Erythroblast (primary cell): ENCODE measurements at regions not wholly inside any gene's neighbourhood (a gene's known extent, or its start where the extent isn't known, plus 50 kb on each side); places are given as distances from the start of the nearest gene placed in this dataset.

Experiments used
- DNase-seq, 2 experiments: peaks; one replicate each; lab custom pipeline; 2025; lab: John Stamatoyannopoulos, UW
- GATA1 ChIP-seq: IDR thresholded peaks from 2 replicates; pipeline ENCODE4 v1.6.1; 2011; ENCODE audit warnings: low read depth, mild to moderate bottlenecking, control low read depth, low read length, moderate library complexity
- POLR2A ChIP-seq: IDR thresholded peaks from 2 replicates; pipeline ENCODE4 v1.6.1; 2011; ENCODE audit warnings: mild to moderate bottlenecking, low read length

- no peak for TF ChIP-seq GATA1
- no peak for TF ChIP-seq POLR2A
- no peak for DNase-seq
Measured at GRCh38 chr3:83189634-83190033, 1428.2 kb upstream of the GBE1 start.

- TF ChIP-seq POLR2A = no peak
- TF ChIP-seq GATA1 = no peak
Measured at GRCh38 chr3:83169473-83169872, 1408.0 kb upstream of the GBE1 start.

GRCh38 chr3:83150896-83151295 lies 1389.5 kb upstream of the GBE1 start:
- TF ChIP-seq POLR2A (no peak), GATA1 (no peak)
- DNase-seq = no peak

More at GRCh38 chr3:83169473-83169872, 1408.0 kb upstream of the GBE1 start:
- no peak for DNase-seq

GRCh38 chr3:83140983-83141382 lies 1379.5 kb upstream of the GBE1 start:
- no peak for TF ChIP-seq GATA1
- TF ChIP-seq POLR2A = no peak
- DNase-seq = no peak

- no peak for DNase-seq
- TF ChIP-seq POLR2A (no peak), GATA1 (no peak)
Measured at GRCh38 chr3:83131236-83131635, 1369.8 kb upstream of the GBE1 start.

GRCh38 chr3:83122774-83123350 lies 1361.4 kb upstream of the GBE1 start:
- DNase-seq = no peak
- no peak for TF ChIP-seq GATA1
- TF ChIP-seq POLR2A = no peak

- no peak for DNase-seq
- TF ChIP-seq POLR2A (no peak), GATA1 (no peak)
Measured at GRCh38 chr3:83093222-83093572, 1331.8 kb upstream of the GBE1 start.

GRCh38 chr3:83092521-83093221 lies 1331.2 kb upstream of the GBE1 start:
- DNase-seq = no peak
- TF ChIP-seq POLR2A = no peak
- TF ChIP-seq GATA1 = no peak

- DNase-seq = no peak
- TF ChIP-seq POLR2A (no peak), GATA1 (no peak)
Measured at GRCh38 chr3:83076041-83076440, 1314.6 kb upstream of the GBE1 start.

GRCh38 chr3:83074485-83074884 lies 1313.0 kb upstream of the GBE1 start:
- no peak for DNase-seq
- TF ChIP-seq POLR2A (no peak), GATA1 (no peak)

- no peak for TF ChIP-seq POLR2A
- TF ChIP-seq GATA1 = no peak
- DNase-seq = no peak
Measured at GRCh38 chr3:83065851-83066460, 1304.5 kb upstream of the GBE1 start.

GRCh38 chr3:83063446-83063845 lies 1302.0 kb upstream of the GBE1 start:
- no peak for DNase-seq
- TF ChIP-seq POLR2A (no peak), GATA1 (no peak)

- DNase-seq = no peak
- TF ChIP-seq GATA1 = no peak
- TF ChIP-seq POLR2A = no peak
Measured at GRCh38 chr3:83048556-83048955, 1287.1 kb upstream of the GBE1 start.

GRCh38 chr3:83039422-83039821 lies 1278.0 kb upstream of the GBE1 start:
- no peak for TF ChIP-seq GATA1
- TF ChIP-seq POLR2A = no peak
- no peak for DNase-seq
